OCI-M2 (cell line): ENCODE measurements at regions not wholly inside any gene's neighbourhood (a gene's known extent, or its start where the extent isn't known, plus 50 kb on each side); places are given as distances from the start of the nearest gene placed in this dataset.

Experiments used
- DNase-seq: peaks from one replicate; lab custom pipeline; 2025; ENCODE audit not compliant: unreplicated experiment; lab: John Stamatoyannopoulos, UW

- DNase-seq: no peak
Observed at GRCh38 chr13:105121221-105121620, 1414.2 kb downstream of the EFNB2 start.

- DNase-seq: no peak
Observed at GRCh38 chr13:105118426-105118985, 1417.0 kb downstream of the EFNB2 start.

GRCh38 chr13:105116966-105117365 is 1418.5 kb downstream of the EFNB2 start:
- DNase-seq: no peak

GRCh38 chr13:105112561-105112960 is 1422.9 kb downstream of the EFNB2 start:
- peak; percentile 29 for DNase-seq

GRCh38 chr13:105107781-105108180 is 1427.7 kb downstream of the EFNB2 start:
- DNase-seq: no peak

GRCh38 chr13:105105471-105105870 is 1430.0 kb downstream of the EFNB2 start:
- DNase-seq: no peak

GRCh38 chr13:105097521-105097920 is 1437.9 kb downstream of the EFNB2 start:
- DNase-seq: no peak

- no peak for DNase-seq
Observed at GRCh38 chr13:105089858-105090643, 1445.4 kb downstream of the EFNB2 start.

- DNase-seq: no peak
Observed at GRCh38 chr13:105087945-105088344, 1447.5 kb downstream of the EFNB2 start.

GRCh38 chr13:105084931-105085330 is 1450.5 kb downstream of the EFNB2 start:
- no peak for DNase-seq

- DNase-seq: no peak
Observed at GRCh38 chr13:105083992-105084391, 1451.5 kb downstream of the EFNB2 start.

- no peak for DNase-seq
Observed at GRCh38 chr13:105074755-105075154, 1460.7 kb downstream of the EFNB2 start.

- DNase-seq: no peak
Observed at GRCh38 chr13:105073041-105073440, 1462.4 kb downstream of the EFNB2 start.

GRCh38 chr13:105070452-105070851 is 1465.0 kb downstream of the EFNB2 start:
- DNase-seq: no peak

GRCh38 chr13:105069106-105069505 is 1466.4 kb downstream of the EFNB2 start:
- no peak for DNase-seq

GRCh38 chr13:105063676-105064075 is 1471.8 kb downstream of the EFNB2 start:
- no peak for DNase-seq

GRCh38 chr13:105059786-105060185 is 1475.7 kb downstream of the EFNB2 start:
- DNase-seq: no peak

GRCh38 chr13:105058517-105058916 is 1476.9 kb downstream of the EFNB2 start:
- no peak for DNase-seq

GRCh38 chr13:105052711-105053110 is 1482.8 kb downstream of the EFNB2 start:
- no peak for DNase-seq

GRCh38 chr13:105050686-105051085 is 1484.8 kb downstream of the EFNB2 start:
- no peak for DNase-seq

GRCh38 chr13:105048677-105049076 is 1486.8 kb downstream of the EFNB2 start:
- DNase-seq: no peak

GRCh38 chr13:105047676-105048295 is 1487.7 kb downstream of the EFNB2 start:
- DNase-seq: no peak
